GM19438 (cell line): ENCODE measurements at regions not wholly inside any gene's neighbourhood (a gene's known extent, or its start where the extent isn't known, plus 50 kb on each side); places are given as distances from the start of the nearest gene placed in this dataset.

Source experiments
- ATAC-seq: cut with Tn5 transposase; IDR thresholded peaks from one replicate; pipeline ENCODE4 v1.9.1; 2021; ENCODE audit warnings: low read depth; ENCODE audit not compliant: unreplicated experiment

- ATAC-seq = no peak
These were observed 185.9 kb upstream of the MAF start for GRCh38 chr16:79786389-79786788.

DNA sequence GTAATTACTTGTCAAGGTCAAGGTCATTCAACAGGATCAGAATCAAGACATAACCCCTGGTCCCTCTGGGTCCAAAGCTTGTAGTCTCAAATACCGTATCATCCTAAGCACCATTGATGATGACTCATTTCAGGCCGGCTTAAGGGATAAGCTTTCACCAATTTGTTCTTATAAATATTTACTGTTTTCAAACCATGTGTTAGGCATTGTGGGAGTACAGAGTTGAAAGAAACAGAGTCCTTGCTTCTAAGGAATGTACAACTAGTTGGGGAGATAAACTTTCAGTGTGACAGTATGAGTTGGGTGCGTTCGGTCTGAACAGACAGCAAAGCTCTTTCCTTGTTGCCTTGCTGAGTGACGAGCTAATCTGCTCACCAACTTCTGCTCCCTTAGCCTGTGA is 183.5 kb upstream of the MAF start:
- no peak for ATAC-seq

- ATAC-seq = no peak
These were observed 177.1 kb upstream of the MAF start for GRCh38 chr16:79777679-79778078.

GRCh38 chr16:79776243-79776847 is 175.8 kb upstream of the MAF start:
- ATAC-seq = no peak

GRCh38 chr16:79772784-79773183 is 172.2 kb upstream of the MAF start:
- ATAC-seq = no peak

- no peak for ATAC-seq
These were observed 171.5 kb upstream of the MAF start for GRCh38 chr16:79772048-79772447.

GRCh38 chr16:79770244-79771064 is 169.9 kb upstream of the MAF start:
- ATAC-seq = peak; percentile 99

DNA sequence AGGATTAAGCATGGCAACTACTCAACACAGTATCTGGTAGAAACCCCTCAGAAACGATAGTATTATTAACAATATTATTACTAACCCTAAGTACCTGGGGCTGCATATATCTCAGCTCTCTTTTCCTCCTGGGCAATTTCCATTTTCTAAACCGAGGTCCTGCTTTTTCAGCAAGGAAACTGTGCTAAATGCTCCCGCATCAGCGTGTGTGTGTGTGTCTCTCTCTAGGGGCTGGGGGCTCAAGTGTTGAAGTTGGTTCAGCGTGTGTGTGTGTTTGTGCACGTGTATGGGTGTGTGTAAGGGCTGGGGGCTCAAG is 169.3 kb upstream of the MAF start:
- no peak for ATAC-seq

DNA sequence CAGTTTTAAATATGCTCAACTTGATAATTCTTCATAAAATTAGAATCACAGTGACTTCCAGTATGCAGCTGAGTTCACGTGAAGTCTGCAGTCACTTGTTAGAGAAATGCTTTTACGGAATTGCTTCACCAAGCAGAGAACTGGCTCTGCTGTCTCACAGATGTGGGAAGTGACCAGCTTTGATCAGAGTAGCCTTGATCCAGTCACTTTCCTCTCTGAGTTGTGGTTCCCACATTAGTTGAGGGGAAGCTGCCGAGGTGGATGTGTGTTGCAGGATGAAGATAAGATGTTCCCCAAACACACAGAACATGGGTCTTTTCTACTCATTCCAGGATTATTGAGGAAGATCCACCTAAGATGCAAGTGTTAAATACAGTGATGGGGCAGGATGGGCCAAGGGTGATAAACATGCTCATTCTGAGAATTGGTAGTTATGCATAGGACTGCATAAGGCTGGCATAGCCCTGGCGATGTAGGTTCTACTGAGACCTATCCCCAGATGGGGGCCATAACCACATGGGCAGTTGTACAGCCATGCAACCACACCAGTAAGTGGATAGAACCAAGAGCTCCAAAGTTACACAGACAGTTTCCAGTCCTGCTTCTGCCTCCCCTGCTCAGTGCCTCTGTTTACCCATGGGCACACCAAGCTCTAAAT is 168.9 kb upstream of the MAF start:
- no peak for ATAC-seq

DNA sequence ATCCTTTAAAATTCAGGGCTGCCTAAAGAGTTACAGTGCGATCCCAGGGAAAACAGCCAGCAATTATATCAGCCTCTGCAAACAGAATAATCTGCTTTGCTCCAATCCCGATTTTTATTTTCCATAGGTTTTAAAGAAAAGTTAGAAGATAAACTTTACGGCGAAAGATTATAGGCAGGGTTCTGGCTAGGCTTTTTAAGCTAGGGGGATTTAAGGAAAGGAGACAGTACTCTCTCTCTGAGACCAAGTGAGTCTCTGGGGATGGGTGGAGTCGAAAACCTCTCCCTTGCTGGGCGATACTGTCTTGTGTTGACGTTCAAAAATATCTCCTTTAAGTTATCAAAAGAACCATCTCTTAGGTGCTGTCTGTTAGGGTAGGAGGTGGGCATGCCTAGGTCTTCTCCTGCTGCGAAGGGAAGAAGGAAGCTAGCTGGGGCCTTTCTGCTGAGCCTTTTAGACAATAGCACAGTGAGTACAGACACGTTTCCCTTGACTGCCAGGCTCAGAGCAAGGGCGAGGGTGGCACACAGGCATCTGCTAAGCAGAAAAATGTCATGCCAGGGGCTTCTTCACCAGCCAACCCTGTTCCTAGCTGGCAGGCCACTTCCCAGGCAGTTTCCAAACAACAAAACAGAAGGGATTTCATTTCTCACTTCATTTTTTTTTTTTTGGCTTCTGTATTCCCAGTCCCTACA is 167.9 kb upstream of the MAF start:
- no peak for ATAC-seq

GRCh38 chr16:79767421-79768275 is 167.1 kb upstream of the MAF start:
- ATAC-seq = no peak

- no peak for ATAC-seq
These were observed 165.4 kb upstream of the MAF start for GRCh38 chr16:79765901-79766394.

- no peak for ATAC-seq
These were observed 164.9 kb upstream of the MAF start for GRCh38 chr16:79765431-79765830.

GRCh38 chr16:79764415-79765110 is 164.0 kb upstream of the MAF start:
- ATAC-seq = no peak

- no peak for ATAC-seq
These were observed 161.7 kb upstream of the MAF start for GRCh38 chr16:79762217-79762616.

DNA sequence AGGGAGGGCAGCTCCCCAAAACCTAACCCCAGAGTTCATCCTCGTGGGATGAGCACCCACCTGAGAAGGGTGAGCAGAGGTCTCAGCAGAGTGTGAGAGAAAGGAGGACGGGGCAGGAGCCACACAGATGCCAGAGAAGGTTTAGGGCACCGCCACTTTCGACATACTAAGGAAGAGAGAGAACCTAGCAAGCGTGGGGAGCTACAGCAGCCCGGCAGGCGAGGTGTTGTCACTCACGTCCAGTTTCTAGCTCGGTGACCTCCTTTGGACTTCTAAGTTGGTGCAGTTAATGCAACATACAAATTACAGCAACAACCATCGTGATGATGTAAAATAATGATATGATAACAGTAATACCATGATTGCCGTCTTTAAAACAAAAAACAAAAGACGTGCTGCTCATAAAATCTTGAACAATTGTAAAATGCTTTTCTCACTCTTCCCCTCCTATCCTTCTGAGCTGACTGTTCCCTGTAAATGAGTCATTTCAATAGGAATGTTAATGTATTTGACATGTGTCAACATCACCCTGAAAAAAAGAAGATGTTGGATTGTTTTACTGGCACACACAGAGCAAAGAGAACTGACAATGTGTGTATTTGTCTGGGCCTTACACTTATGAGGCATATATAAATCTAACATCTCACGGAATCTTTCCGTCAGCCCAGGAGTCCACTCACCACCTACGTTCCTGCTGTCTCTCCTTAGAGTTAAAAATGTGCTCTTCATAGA is 158.2 kb upstream of the MAF start:
- no peak for ATAC-seq

GRCh38 chr16:79757968-79758367 is 157.4 kb upstream of the MAF start:
- no peak for ATAC-seq

DNA sequence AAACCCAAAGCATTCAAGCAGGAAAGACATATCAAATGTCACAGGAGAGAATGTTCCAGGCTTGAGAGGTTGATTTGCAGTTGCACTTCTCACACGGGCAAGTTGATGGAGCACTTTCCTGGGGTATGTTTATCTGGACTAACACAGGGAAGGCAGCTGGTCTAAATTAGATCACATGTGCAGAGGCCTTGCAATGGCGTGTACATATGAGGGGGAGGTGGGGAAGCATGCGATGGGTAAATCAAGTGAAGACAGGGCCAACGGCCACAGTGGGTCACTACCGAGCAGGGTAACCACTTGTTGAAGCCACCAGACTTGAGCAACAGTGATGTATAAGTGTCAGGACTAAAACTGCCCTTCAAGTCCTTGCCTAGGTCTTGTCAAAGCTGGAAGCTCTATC is 156.6 kb upstream of the MAF start:
- no peak for ATAC-seq

DNA sequence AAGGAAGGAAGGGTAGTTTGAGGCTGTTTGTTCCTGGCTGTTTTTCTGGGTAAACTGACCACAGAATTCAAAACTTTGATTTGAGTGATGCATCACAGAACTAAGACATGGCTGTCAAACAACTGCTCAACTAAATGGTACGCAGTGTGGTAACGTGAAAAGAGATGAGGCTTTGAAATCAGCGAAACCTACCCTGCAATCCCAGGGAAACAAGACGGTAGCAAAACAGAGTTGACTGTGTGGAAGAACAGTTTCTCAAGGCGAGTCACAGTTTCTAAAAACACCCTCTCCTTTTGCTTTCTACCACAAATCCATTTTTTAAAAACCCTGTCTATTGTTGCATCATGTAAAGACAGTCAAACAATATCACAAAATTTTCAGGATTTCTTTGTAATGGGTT is 156.0 kb upstream of the MAF start:
- ATAC-seq = no peak
